ENCODE measurements at regions not wholly inside any gene's neighbourhood (a gene's known extent, or its start where the extent isn't known, plus 50 kb on each side); places are given as distances from the start of the nearest gene placed in this dataset.

GRCh38 chr1:166703141-166703540 lies 136.1 kb upstream of the POGK start:
- H3K9me3 ChIP-seq, result peaks cover 0 to 3% (median 0%) of the 10 kb centered on the region in 12 donors
- intact Hi-C loops (cut with DNase I), result no loop called here
- WGBS, 4 donors, result 85 to 93% (median 86%) methylated on average over 2 of the region's 2 CpGs
- H3K27me3 ChIP-seq, result peaks cover 0 to 3% (median 0%) of the 10 kb centered on the region in 9 donors
- H3K4me3 ChIP-seq, result no peak overlapping the region
- TF ChIP-seq, protein P1, sequence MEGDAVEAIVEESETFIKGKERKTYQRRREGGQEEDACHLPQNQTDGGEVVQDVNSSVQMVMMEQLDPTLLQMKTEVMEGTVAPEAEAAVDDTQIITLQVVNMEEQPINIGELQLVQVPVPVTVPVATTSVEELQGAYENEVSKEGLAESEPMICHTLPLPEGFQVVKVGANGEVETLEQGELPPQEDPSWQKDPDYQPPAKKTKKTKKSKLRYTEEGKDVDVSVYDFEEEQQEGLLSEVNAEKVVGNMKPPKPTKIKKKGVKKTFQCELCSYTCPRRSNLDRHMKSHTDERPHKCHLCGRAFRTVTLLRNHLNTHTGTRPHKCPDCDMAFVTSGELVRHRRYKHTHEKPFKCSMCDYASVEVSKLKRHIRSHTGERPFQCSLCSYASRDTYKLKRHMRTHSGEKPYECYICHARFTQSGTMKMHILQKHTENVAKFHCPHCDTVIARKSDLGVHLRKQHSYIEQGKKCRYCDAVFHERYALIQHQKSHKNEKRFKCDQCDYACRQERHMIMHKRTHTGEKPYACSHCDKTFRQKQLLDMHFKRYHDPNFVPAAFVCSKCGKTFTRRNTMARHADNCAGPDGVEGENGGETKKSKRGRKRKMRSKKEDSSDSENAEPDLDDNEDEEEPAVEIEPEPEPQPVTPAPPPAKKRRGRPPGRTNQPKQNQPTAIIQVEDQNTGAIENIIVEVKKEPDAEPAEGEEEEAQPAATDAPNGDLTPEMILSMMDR (IDR thresholded peaks at IDR 0.05), result no peak
- TF ChIP-seq POLR2A (IDR thresholded peaks at IDR 0.05), result no peak
- H3K36me3 ChIP-seq, result no peaks in the 10 kb centered on the region
- H3K27ac ChIP-seq, result no peak overlapping the region
- ATAC-seq (no peak), DNase-seq (no peak)
- H3K4me1 ChIP-seq, result no peaks in the 10 kb centered on the region

GRCh38 chr1:166703726-166704462 lies 135.4 kb upstream of the POGK start:
- Histone ChIP-seq H3K27me3 (peaks cover 0 to 3% (median 0%) of the 10 kb centered on the region in 9 donors), H3K9me3 (peaks cover 0 to 3% (median 0%) of the 10 kb centered on the region in 12 donors), H3K27ac (no peak overlapping the region), H3K4me1 (no peaks in the 10 kb centered on the region), H3K4me3 (no peak overlapping the region), H3K36me3 (no peaks in the 10 kb centered on the region)
- no peak for ATAC-seq
- WGBS, 4 donors, result 54 to 57% (median 55%) methylated on average over 4 of the region's 4 CpGs
- no peak for TF ChIP-seq POLR2A (IDR thresholded peaks at IDR 0.05)
- TF ChIP-seq, protein P1 (IDR thresholded peaks at IDR 0.05), result no peak
- DNase-seq, result no peak
- intact Hi-C loops (cut with DNase I), result no loop called here

DNA sequence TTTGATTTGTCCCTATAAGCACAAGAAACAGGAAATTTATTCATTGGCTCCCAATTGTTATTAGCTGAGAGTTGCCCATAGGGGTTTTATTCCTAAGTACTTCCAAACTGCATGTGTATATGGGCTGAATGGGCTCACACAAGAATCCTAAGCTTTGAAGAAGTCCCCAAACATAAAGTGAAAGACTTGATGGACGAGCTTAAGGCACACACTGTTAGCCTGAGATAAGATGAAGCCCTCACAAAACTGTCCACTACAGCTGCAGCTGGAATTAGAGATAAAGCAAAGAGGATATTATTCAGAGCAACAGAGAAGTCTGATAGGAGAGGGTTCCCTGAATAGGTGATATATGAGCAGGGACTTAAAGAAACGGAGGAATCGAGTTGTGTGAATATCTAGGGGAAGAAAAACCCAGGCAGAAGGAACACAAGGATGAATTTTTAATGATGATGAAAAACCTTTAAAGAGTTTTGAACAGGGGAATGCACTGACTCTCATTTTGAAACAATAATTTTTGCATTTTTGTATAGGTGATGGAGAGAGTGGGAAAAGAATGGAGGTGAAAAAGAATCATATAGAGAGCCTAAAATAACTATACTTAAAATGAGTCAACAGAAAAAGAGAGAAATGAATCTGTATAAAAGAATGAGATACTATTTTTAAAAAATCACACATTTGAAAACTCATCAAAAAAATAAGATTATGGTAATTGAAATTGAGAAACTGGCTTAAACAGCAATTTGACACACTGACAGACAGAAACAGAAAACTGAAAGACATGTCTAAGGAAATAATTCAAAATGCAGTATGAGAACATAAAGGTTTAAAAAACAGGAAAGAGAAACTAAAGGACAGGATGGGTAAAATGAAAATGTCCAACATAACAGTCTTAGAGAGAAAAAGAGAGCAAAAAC lies 133.6 kb upstream of the POGK start:
- no peak for ATAC-seq
- TF ChIP-seq POLR2A (IDR thresholded peaks at IDR 0.05), result no peak
- TF ChIP-seq, protein P1 (IDR thresholded peaks at IDR 0.05), result no peak
- 2 to 6% (median 3%) methylated on average over 3 of the region's 3 CpGs for WGBS, 4 donors

GRCh38 chr1:166716620-166717019 lies 122.7 kb upstream of the POGK start:
- H3K4me3 ChIP-seq, result no peak overlapping the region
- no peak for DNase-seq
- no peaks in the 10 kb centered on the region for H3K27me3 ChIP-seq
- no peak overlapping the region for H3K27ac ChIP-seq
- no peaks in the 10 kb centered on the region for H3K4me1 ChIP-seq
- no peaks in the 10 kb centered on the region for H3K36me3 ChIP-seq
- H3K9me3 ChIP-seq, result peaks cover 0 to 23% (median 5%) of the 10 kb centered on the region in 12 donors
- ATAC-seq, result no peak
- intact Hi-C loops (cut with DNase I), result no loop called here
- TF ChIP-seq, protein P1 (IDR thresholded peaks at IDR 0.05), result no peak
- TF ChIP-seq POLR2A (IDR thresholded peaks at IDR 0.05), result no peak

More for the DNA sequence above, 133.6 kb upstream of the POGK start:
- Histone ChIP-seq H3K27me3 (no peaks in the 10 kb centered on the region), H3K27ac (no peak overlapping the region), H3K9me3 (peaks cover 0 to 3% (median 0%) of the 10 kb centered on the region in 12 donors), H3K4me1 (no peaks in the 10 kb centered on the region), H3K36me3 (no peaks in the 10 kb centered on the region), H3K4me3 (no peak overlapping the region)
- intact Hi-C loops (cut with DNase I), result no loop called here
- DNase-seq, result no peak
